K562 (cell line): ENCODE measurements at regions not wholly inside any gene's neighbourhood (a gene's known extent, or its start where the extent isn't known, plus 50 kb on each side); places are given as distances from the start of the nearest gene placed in this dataset.

Experiments used
- ATAC-seq: fragments of 200-7000 bp; cut with Tn5 transposase; 3 replicates; pipeline ENCODE4 v1.9.1; 2020; ENCODE audit warnings: moderate library complexity
- BruUV-seq: library from RNA; stranded (reverse); fragments of 400-500 nt; replicated peaks from 2 replicates; lab custom pipeline; 2021; lab: Mats Ljungman, UMichigan
- CTCF ChIA-PET: fragments of 300-600 bp; formaldehyde crosslinking; extraction: SDS; loops from one replicate; lab custom pipeline; 2021; ENCODE audit warnings: low intra/inter-chr PET ratio; lab: Yijun Ruan, JAX
- POLR2A ChIA-PET: fragments of 300-600, 350-650 bp; sonication (Branson Sonifier 250); formaldehyde crosslinking; extraction: SDS; loops from one replicate; lab custom pipeline; 2021; ENCODE audit warnings: antibody characterized with exemption, inconsistent platforms; lab: Yijun Ruan, JAX
- DNase-seq, 4 experiments: peaks; one replicate each; pipeline versions ENCODE4 v3.0.0 to v3.0.0-alpha.2; 2011 to 2018; ENCODE audit warnings: low spot score in 3 of 4, mixed read lengths in 3 of 4; ENCODE audit errors: extremely low read depth in 1 of 4
- FAIRE-seq: peaks from 2 replicates; lab custom pipeline; 2011; peaks lifted over from hg19 to GRCh38; lab: Jason Lieb, UNC
- H2AFZ ChIP-seq: 2 replicates; pipeline ENCODE4 v1.6.0; 2011; ENCODE audit warnings: low read depth, low read length, control low read depth, inconsistent platforms
- H3K27ac ChIP-seq: fragments of 200-600 bp; 3 replicates; pipeline ENCODE4 v1.8.0; 2011; ENCODE audit warnings: low read depth, mild to moderate bottlenecking, control low read depth, inconsistent platforms, low read length, moderate library complexity, mixed read lengths; ENCODE audit errors: extremely low read depth
- H3K27me3 ChIP-seq, 2 experiments: fragments of 300-600 bp in 1 of 2; 2 replicates in 1 of 2; 3 replicates in 1 of 2; pipeline versions ENCODE4 v1.6.0 to v1.8.0; 2011; ENCODE audit warnings: inconsistent platforms in 2 of 2, low read length in 2 of 2, mild to moderate bottlenecking in 1 of 2, mixed read lengths in 1 of 2, moderate library complexity in 1 of 2; ENCODE audit not compliant: control insufficient read depth in 2 of 2, insufficient read depth in 2 of 2
- H3K36me3 ChIP-seq: fragments of 300-600 bp; 3 replicates; pipeline ENCODE4 v1.8.0; 2011; ENCODE audit warnings: mild to moderate bottlenecking, low read length, inconsistent platforms; ENCODE audit not compliant: control insufficient read depth, insufficient read depth
- H3K4me1 ChIP-seq, 2 experiments: fragments of 200-600 bp in 1 of 2; replicated peaks in 1 of 2; 2 replicates in 1 of 2; 3 replicates in 1 of 2; pipeline versions ENCODE4 v1.5.1 to v1.8.0; 2011; ENCODE audit warnings: inconsistent platforms in 2 of 2, low read length in 2 of 2, mild to moderate bottlenecking in 1 of 2, mixed read lengths in 1 of 2, moderate library complexity in 1 of 2; ENCODE audit not compliant: control insufficient read depth in 2 of 2, insufficient read depth in 2 of 2
- H3K4me2 ChIP-seq: 2 replicates; pipeline ENCODE4 v1.6.1; 2011; ENCODE audit warnings: low read length, control low read depth, inconsistent platforms, mixed read lengths; ENCODE audit not compliant: insufficient read depth
- H3K4me3 ChIP-seq: fragments of 200-600 bp; sonication (generic), shearing (Covaris generic); 2 replicates; pipeline ENCODE4 v1.5.1; 2016; ENCODE audit warnings: control low read depth, inconsistent platforms
- H3K79me2 ChIP-seq: fragments of 200-600 bp; 3 replicates; pipeline ENCODE4 v1.8.0; 2011; ENCODE audit warnings: low read length, inconsistent platforms; ENCODE audit not compliant: control insufficient read depth, insufficient read depth
- H3K9ac ChIP-seq, 2 experiments: 2 replicates each; pipeline versions ENCODE4 v1.6.0 to v1.6.1; 2011; ENCODE audit warnings: low read depth in 2 of 2, low read length in 2 of 2, control low read depth in 1 of 2, inconsistent platforms in 1 of 2, mild to moderate bottlenecking in 1 of 2, mixed read lengths in 1 of 2; ENCODE audit not compliant: insufficient read depth in 1 of 2
- H3K9me1 ChIP-seq: one replicate; pipeline ENCODE4 v1.6.0; 2011; ENCODE audit warnings: inconsistent platforms, mild to moderate bottlenecking, low read length, moderate library complexity; ENCODE audit not compliant: control insufficient read depth, insufficient read depth
- H3K9me3 ChIP-seq: replicated peaks from 2 replicates; pipeline ENCODE4 v1.5.1; 2011; ENCODE audit warnings: low read depth, low read length, inconsistent platforms; ENCODE audit not compliant: control insufficient read depth, insufficient read depth
- H4K20me1 ChIP-seq: replicated peaks from 2 replicates; pipeline ENCODE4 v1.6.1; 2011; ENCODE audit warnings: low read length, inconsistent platforms, mixed read lengths; ENCODE audit not compliant: control insufficient read depth, insufficient read depth
- AFF1 ChIP-seq, 2 experiments: fragments of 450-650 bp; IDR thresholded peaks; 2 replicates each; pipeline ENCODE4 v1.6.1; 2018; ENCODE audit warnings: mild to moderate bottlenecking in 2 of 2, low read depth in 1 of 2; ENCODE audit not compliant: partially characterized antibody in 2 of 2
- BHLHE40 ChIP-seq: IDR thresholded peaks from 2 replicates; pipeline ENCODE4 v1.6.1; 2011; ENCODE audit warnings: low read length, improper control_type of control experiment
- BRCA1 ChIP-seq, 2 experiments: fragments of 450-650 bp in 1 of 2; sonication (generic) in 1 of 2; formaldehyde crosslinking in 1 of 2; IDR thresholded peaks; 2 replicates each; pipeline versions ENCODE4 v1.5.0 to v1.6.1; 2017 to 2020; ENCODE audit warnings: mild to moderate bottlenecking in 1 of 2, missing genetic modification reagents in 1 of 2
- DNMT1 ChIP-seq: fragments of 450-650 bp; IDR thresholded peaks from 2 replicates; pipeline ENCODE4 v1.6.1; 2016; ENCODE audit warnings: antibody characterized with exemption, mild to moderate bottlenecking
- FOXP4 ChIP-seq: sonication (generic); formaldehyde crosslinking; IDR thresholded peaks from 2 replicates; pipeline ENCODE4 v1.8.0; 2022; ENCODE audit warnings: mild to moderate bottlenecking, missing genetic modification reagents, borderline replicate concordance
- POLR2A ChIP-seq: fragments of 450-650 bp; conservative IDR thresholded peaks from 2 replicates; pipeline ENCODE4 v1.6.1; 2016
- SPI1 ChIP-seq: IDR thresholded peaks from 2 replicates; pipeline ENCODE4 v1.6.1; 2011; ENCODE audit warnings: low read depth, low read length, control low read depth, borderline replicate concordance
- ZFP1 ChIP-seq: fragments of 450-650 bp; formaldehyde crosslinking; IDR thresholded peaks from 2 replicates; pipeline ENCODE4 v1.4.0; 2020; ENCODE audit warnings: mild to moderate bottlenecking, mixed read lengths
- ZFX ChIP-seq: sonication (generic); formaldehyde crosslinking; IDR thresholded peaks from 2 replicates; pipeline ENCODE4 v1.8.0; 2022; ENCODE audit warnings: mild to moderate bottlenecking, missing genetic modification reagents, moderate library complexity
- ZNF212 ChIP-seq: fragments of 450-650 bp; formaldehyde crosslinking; IDR thresholded peaks from 2 replicates; pipeline ENCODE4 v1.4.0; 2020; ENCODE audit warnings: mild to moderate bottlenecking
- WGBS: fragments of 100-300 bp; shearing (Covaris generic); methylation state at CpG from one replicate; pipeline ENCODE4 v1.1.6; 2016; ENCODE audit warnings: low coverage, mixed read lengths; ENCODE audit not compliant: insufficient coverage; ENCODE audit errors: missing lambda C conversion rate; 5-methylcytosine and 5-hydroxymethylcytosine counted together
- in situ Hi-C: fragments of 300-500 bp; cut with MboI; formaldehyde crosslinking; loops from 4 replicates; pipeline ENCODE4 v1.15.0; 2018; ENCODE audit warnings: inconsistent platforms, mixed read lengths
- intact Hi-C: fragments of 100-400 bp; cut with micrococcal nuclease; formaldehyde crosslinking; loops from 2 replicates; pipeline ENCODE4 v1.14.2; 2022
- TF ChIP-seq, protein P1 (sequence below): sonication (generic); formaldehyde crosslinking; IDR thresholded peaks from 2 replicates; pipeline ENCODE4 v1.8.1; 2023; ENCODE audit warnings: mild to moderate bottlenecking, missing genetic modification reagents
- TF ChIP-seq, protein P2 (sequence below): fragments of 450-650 bp; IDR thresholded peaks from 2 replicates; pipeline ENCODE4 v1.6.1; 2018; ENCODE audit not compliant: partially characterized antibody

DNA sequence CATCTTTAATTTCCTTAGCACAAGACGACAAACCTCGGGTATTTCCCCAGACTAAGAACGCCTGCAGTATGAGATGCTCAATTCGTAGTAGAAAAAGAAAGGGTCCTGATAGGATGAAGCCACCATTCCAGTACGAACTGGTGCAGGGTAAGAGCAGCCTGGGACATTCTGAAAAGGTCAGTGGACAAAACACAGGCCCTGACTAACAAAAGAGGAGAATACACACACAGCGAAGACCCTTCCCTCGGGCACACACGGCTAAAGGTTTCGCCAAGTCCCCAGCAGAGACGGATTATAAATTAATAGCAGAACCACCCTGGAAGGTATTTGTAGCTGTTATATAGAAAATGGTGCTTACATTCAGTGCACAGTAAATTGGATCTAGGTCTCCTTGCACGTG is 137.6 kb downstream of the SKIDA1 start:
- H2AFZ ChIP-seq, result no peak overlapping the region
- H3K4me1 ChIP-seq, result no peaks in the 10 kb centered on the region
- no TSS peak for BruUV-seq
- H3K9ac ChIP-seq, result no peak overlapping the region
- intact Hi-C loops (no loop called here), in situ Hi-C loops (no loop called here)
- no peaks in the 10 kb centered on the region for H3K9me3 ChIP-seq
- no peak for ATAC-seq
- 4% methylated on average over 11 of the region's 11 CpGs for WGBS
- H3K79me2 ChIP-seq, result no peaks in the 10 kb centered on the region
- no peak overlapping the region for H3K4me3 ChIP-seq
- peaks cover 19 to 36% of the 10 kb centered on the region in 2 experiments; a peak in 4 of 5 replicates for H3K27me3 ChIP-seq
- CTCF ChIA-PET, result no interaction called here
- no peaks in the 10 kb centered on the region for H3K9me1 ChIP-seq
- H3K4me2 ChIP-seq, result no peak overlapping the region
- FAIRE-seq, result no peak
- POLR2A ChIA-PET, result interaction anchor here (0.6 to 1.2 kb wide), 2 partner anchors 9 to 43 kb away, joined by 3 to 4 read pairs; no protein-coding TSS in a partner anchor
- no peak for DNase-seq
- H3K36me3 ChIP-seq, result no peaks in the 10 kb centered on the region
- H4K20me1 ChIP-seq, result 0 out of 2 replicates have a peak, but pooled peaks cover 3% of the 10 kb centered on the region
- no peak overlapping the region for H3K27ac ChIP-seq
- TF ChIP-seq POLR2A, result no peak
- TF ChIP-seq ZFX (CRISPR knock-in tag), result no peak
- TF ChIP-seq ZFP1 (CRISPR knock-in tag), result no peak
- TF ChIP-seq BHLHE40, result no peak
- TF ChIP-seq, protein P1, sequence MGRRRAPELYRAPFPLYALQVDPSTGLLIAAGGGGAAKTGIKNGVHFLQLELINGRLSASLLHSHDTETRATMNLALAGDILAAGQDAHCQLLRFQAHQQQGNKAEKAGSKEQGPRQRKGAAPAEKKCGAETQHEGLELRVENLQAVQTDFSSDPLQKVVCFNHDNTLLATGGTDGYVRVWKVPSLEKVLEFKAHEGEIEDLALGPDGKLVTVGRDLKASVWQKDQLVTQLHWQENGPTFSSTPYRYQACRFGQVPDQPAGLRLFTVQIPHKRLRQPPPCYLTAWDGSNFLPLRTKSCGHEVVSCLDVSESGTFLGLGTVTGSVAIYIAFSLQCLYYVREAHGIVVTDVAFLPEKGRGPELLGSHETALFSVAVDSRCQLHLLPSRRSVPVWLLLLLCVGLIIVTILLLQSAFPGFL (CRISPR knock-in tag), result no peak
- TF ChIP-seq, protein P2, sequence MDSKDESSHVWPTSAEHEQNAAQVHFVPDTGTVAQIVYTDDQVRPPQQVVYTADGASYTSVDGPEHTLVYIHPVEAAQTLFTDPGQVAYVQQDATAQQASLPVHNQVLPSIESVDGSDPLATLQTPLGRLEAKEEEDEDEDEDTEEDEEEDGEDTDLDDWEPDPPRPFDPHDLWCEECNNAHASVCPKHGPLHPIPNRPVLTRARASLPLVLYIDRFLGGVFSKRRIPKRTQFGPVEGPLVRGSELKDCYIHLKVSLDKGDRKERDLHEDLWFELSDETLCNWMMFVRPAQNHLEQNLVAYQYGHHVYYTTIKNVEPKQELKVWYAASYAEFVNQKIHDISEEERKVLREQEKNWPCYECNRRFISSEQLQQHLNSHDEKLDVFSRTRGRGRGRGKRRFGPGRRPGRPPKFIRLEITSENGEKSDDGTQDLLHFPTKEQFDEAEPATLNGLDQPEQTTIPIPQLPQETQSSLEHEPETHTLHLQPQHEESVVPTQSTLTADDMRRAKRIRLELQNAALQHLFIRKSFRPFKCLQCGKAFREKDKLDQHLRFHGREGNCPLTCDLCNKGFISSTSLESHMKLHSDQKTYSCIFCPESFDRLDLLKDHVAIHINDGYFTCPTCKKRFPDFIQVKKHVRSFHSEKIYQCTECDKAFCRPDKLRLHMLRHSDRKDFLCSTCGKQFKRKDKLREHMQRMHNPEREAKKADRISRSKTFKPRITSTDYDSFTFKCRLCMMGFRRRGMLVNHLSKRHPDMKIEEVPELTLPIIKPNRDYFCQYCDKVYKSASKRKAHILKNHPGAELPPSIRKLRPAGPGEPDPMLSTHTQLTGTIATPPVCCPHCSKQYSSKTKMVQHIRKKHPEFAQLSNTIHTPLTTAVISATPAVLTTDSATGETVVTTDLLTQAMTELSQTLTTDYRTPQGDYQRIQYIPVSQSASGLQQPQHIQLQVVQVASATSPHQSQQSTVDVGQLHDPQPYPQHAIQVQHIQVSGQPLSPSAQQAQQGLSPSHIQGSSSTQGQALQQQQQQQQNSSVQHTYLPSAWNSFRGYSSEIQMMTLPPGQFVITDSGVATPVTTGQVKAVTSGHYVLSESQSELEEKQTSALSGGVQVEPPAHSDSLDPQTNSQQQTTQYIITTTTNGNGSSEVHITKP, result no peak
- TF ChIP-seq SPI1, result no peak
- TF ChIP-seq ZNF212, result no peak
- no peak for TF ChIP-seq DNMT1
- TF ChIP-seq BRCA1 (IDR thresholded peaks at IDR 0.05), result no peak
- TF ChIP-seq BRCA1 (CRISPR knock-in tag; IDR thresholded peaks at IDR 0.05), result no peak
- TF ChIP-seq AFF1 (IDR thresholded peaks at IDR 0.05; ENCODE audit: low read depth in 1 of 2, partially characterized antibody in 2 of 2), result no peak
- TF ChIP-seq FOXP4 (CRISPR knock-in tag), result no peak
